ENCODE measurements at regions not wholly inside any gene's neighbourhood (a gene's known extent, or its start where the extent isn't known, plus 50 kb on each side); places are given as distances from the start of the nearest gene placed in this dataset.

DNA sequence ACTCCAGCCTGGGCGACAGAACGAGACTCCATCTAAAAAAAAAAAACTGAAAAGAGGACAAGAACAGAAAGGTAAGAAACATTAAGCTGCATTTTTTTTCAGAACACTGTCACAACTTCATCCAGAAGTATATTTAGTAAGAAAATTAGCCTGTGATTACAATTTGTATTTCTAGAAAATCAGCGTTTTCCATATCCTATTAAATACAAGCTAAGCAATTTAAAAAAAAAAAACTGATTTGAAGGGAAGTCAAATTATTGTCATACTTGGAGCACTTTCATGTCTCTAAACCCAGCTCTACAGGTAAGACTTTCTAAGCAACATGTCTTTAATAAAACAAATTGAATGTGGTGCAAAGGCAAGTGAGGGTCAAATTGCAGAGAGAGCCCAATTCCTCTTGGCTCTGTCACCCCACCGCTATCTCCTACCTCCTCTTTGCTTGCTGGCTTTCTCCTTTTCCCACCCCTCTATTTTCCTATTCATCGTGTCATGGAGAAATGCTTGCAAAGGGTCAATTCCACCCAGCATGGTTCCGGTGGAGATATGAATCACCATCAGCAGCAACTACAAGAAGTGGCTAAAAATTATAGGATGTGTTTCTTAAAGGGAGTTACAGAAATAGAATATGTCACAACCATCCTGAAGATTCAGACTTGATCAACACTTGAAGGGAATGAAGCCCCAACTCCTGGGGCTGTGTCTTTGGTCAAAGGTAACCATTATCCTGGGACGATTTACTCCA, 68.4 kb upstream of the BCL11A start:
- DNase-seq = no peak
- Mint-ChIP-seq H3K9me3 (ENCODE audit: insufficient read depth) (no peaks in the 10 kb centered on the region), H3K4me1 (no peaks in the 10 kb centered on the region), H3K27ac (no peak overlapping the region), H3K4me3 (no peak overlapping the region), H3K27me3 (peaks cover 33% of the 10 kb centered on the region)
- intact Hi-C loops (cut with micrococcal nuclease) = no loop called here
- ChIA-PET CTCF (interaction anchor here (1.0 to 1.8 kb wide), 3 partner anchors 20 to 53 kb away, joined by 3 to 4 read pairs (median 3); no protein-coding TSS in a partner anchor), POLR2A (no interaction called here)
- Histone ChIP-seq H3K4me3 (ENCODE audit: control extremely low read depth in 1 of 5, extremely low read depth in 1 of 5, insufficient read depth in 1 of 5, low read depth in 2 of 5, low read length in 4 of 5) (no peak overlapping the region), H3K9me3 (ENCODE audit: control extremely low read depth in 1 of 3, control insufficient read depth in 2 of 3, insufficient read depth in 1 of 3, low read length in 2 of 3) (peaks cover 0 to 1% (median 0%) of the 10 kb centered on the region in 3 donors), H3K27me3 (replicated peaks in 1 of 4; ENCODE audit: control extremely low read depth in 1 of 4, control insufficient read depth in 3 of 4, insufficient read depth in 4 of 4, low read length in 3 of 4) (peaks cover 0 to 4% (median 0%) of the 10 kb centered on the region in 4 experiments), H4K20me1 (ENCODE audit: control insufficient read depth, insufficient read depth, low read length, poor library complexity, severe bottlenecking) (no peaks in the 10 kb centered on the region), H3K4me2 (replicated peaks; ENCODE audit: low read depth, low read length, poor library complexity, severe bottlenecking) (no peak overlapping the region), H3K9ac (ENCODE audit: low read length) (no peak overlapping the region), H3K4me1 (ENCODE audit: control insufficient read depth in 2 of 2, insufficient read depth in 2 of 2, low read length in 2 of 2) (no peaks in the 10 kb centered on the region), H3K27ac (ENCODE audit: low read length in 2 of 2) (no peak overlapping the region), H3K36me3 (replicated peaks in 1 of 2; ENCODE audit: control extremely low read depth in 1 of 2, control insufficient read depth in 1 of 2, extremely low read depth in 1 of 2, insufficient read depth in 2 of 2, low read length in 1 of 2) (no peaks in the 10 kb centered on the region), H3K79me2 (ENCODE audit: control insufficient read depth, insufficient read depth, low read length) (no peaks in the 10 kb centered on the region), H2AFZ (ENCODE audit: insufficient read depth, low read depth, low read length, poor library complexity, severe bottlenecking) (no peak overlapping the region)
- 88% methylated on average over 1 of the region's 7 CpGs for WGBS (ENCODE audit: insufficient coverage)
- ATAC-seq (ENCODE audit: low read depth) = no peak
- TF ChIP-seq, protein P1, sequence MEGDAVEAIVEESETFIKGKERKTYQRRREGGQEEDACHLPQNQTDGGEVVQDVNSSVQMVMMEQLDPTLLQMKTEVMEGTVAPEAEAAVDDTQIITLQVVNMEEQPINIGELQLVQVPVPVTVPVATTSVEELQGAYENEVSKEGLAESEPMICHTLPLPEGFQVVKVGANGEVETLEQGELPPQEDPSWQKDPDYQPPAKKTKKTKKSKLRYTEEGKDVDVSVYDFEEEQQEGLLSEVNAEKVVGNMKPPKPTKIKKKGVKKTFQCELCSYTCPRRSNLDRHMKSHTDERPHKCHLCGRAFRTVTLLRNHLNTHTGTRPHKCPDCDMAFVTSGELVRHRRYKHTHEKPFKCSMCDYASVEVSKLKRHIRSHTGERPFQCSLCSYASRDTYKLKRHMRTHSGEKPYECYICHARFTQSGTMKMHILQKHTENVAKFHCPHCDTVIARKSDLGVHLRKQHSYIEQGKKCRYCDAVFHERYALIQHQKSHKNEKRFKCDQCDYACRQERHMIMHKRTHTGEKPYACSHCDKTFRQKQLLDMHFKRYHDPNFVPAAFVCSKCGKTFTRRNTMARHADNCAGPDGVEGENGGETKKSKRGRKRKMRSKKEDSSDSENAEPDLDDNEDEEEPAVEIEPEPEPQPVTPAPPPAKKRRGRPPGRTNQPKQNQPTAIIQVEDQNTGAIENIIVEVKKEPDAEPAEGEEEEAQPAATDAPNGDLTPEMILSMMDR (IDR thresholded peaks at IDR 0.05) = no peak
- TF ChIP-seq EZH2 (IDR thresholded peaks at IDR 0.05; ENCODE audit: borderline replicate concordance, insufficient read depth, low read depth, low read length, poor library complexity, severe bottlenecking) = no peak

DNA sequence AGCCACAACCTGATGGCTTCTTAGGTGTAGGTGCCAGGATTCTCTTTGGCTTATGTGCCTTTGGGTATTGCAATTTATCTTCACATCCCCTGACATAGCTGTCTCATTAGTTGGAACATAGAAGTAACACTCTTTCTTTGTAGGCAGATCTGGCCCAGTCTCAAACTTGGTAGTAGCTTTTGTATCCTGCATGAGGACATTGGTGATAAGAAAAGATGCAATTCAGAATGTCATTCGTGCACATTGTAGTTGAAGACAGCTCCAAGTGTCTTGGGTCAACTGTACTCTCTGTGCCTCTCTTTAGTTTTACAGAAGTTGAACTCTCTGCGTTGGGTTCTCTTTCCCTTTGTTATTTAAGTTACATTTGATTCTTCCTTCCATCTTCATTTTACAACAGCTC, 69.6 kb upstream of the BCL11A start:
- Mint-ChIP-seq H3K27ac (no peak overlapping the region), H3K9me3 (ENCODE audit: insufficient read depth) (no peaks in the 10 kb centered on the region), H3K27me3 (peaks cover 36% of the 10 kb centered on the region), H3K4me3 (no peak overlapping the region), H3K4me1 (no peaks in the 10 kb centered on the region)
- no peaks in the 10 kb centered on the region for H3K36me3 ChIP-seq (replicated peaks in 1 of 2; ENCODE audit: control extremely low read depth in 1 of 2, control insufficient read depth in 1 of 2, extremely low read depth in 1 of 2, insufficient read depth in 2 of 2, low read length in 1 of 2)
- no peaks in the 10 kb centered on the region for H3K79me2 ChIP-seq (ENCODE audit: control insufficient read depth, insufficient read depth, low read length)
- intact Hi-C loops (cut with micrococcal nuclease) = no loop called here
- peaks cover 0 to 4% (median 1%) of the 10 kb centered on the region in 4 experiments for H3K27me3 ChIP-seq (replicated peaks in 1 of 4; ENCODE audit: control extremely low read depth in 1 of 4, control insufficient read depth in 3 of 4, insufficient read depth in 4 of 4, low read length in 3 of 4)
- peaks cover 0 to 1% (median 0%) of the 10 kb centered on the region in 3 donors for H3K9me3 ChIP-seq (ENCODE audit: control extremely low read depth in 1 of 3, control insufficient read depth in 2 of 3, insufficient read depth in 1 of 3, low read length in 2 of 3)
- H2AFZ ChIP-seq (ENCODE audit: insufficient read depth, low read depth, low read length, poor library complexity, severe bottlenecking) = no peak overlapping the region
- DNase-seq = no peak
- no peaks in the 10 kb centered on the region for H4K20me1 ChIP-seq (ENCODE audit: control insufficient read depth, insufficient read depth, low read length, poor library complexity, severe bottlenecking)
- WGBS (ENCODE audit: insufficient coverage) = 100% methylated on average over 1 of the region's 2 CpGs
- CTCF ChIA-PET = no interaction called here
- no peaks in the 10 kb centered on the region for H3K4me1 ChIP-seq (ENCODE audit: control insufficient read depth in 2 of 2, insufficient read depth in 2 of 2, low read length in 2 of 2)
- no peak for TF ChIP-seq EZH2 (IDR thresholded peaks at IDR 0.05; ENCODE audit: borderline replicate concordance, insufficient read depth, low read depth, low read length, poor library complexity, severe bottlenecking)
- TF ChIP-seq, protein P1 (IDR thresholded peaks at IDR 0.05) = no peak
- POLR2A ChIA-PET = no interaction called here
- no peak overlapping the region for H3K4me3 ChIP-seq (ENCODE audit: control extremely low read depth in 1 of 5, extremely low read depth in 1 of 5, insufficient read depth in 1 of 5, low read depth in 2 of 5, low read length in 4 of 5)
- H3K4me2 ChIP-seq (replicated peaks; ENCODE audit: low read depth, low read length, poor library complexity, severe bottlenecking) = no peak overlapping the region
- ATAC-seq (ENCODE audit: low read depth) = no peak
- no peak overlapping the region for H3K9ac ChIP-seq (ENCODE audit: low read length)
- no peak overlapping the region for H3K27ac ChIP-seq (ENCODE audit: low read length in 2 of 2)
